ENCODE measurements at regions not wholly inside any gene's neighbourhood (a gene's known extent, or its start where the extent isn't known, plus 50 kb on each side); places are given as distances from the start of the nearest gene placed in this dataset.

DNA sequence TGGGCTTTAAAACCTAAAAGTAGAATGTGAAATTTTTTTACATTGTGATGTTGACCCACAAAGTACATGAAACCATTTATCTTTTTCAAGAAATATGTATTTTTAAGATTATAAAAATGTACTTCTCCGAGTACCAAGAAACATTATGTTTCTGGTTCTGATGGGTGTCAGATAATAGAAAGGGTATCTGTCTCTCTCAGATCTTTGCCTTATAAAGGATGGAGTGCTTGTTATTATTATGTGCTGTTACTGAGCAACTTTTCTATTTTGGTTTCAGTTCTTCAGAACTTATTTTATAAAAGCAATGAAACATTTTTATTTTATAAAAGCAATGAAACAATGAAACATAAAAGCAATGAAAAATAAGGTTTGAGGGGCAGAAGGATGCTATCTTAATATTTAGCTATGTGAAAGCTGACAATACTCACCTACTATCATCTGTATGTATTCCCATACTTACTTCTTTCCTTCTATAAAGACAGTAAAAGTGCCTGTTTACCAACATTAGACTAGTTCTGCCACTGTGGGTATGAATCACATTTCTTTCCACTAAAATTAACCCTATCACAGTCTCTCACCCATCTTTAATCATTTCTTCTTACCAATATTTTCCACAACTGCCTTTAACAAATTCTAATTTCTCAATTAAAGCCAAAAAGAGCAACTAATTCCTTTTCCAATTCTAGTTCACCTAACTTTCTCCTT, 540.7 kb upstream of the KCNMB2 start:
- Histone ChIP-seq H3K9ac (ENCODE audit: low read length) (no peak overlapping the region), H3K9me2 (replicated peaks; ENCODE audit: insufficient read depth, low read length) (no peaks in the 10 kb centered on the region), H3K4me3 (ENCODE audit: low read length) (no peak overlapping the region), H3K79me2 (ENCODE audit: low read length) (no peaks in the 10 kb centered on the region), H3K27me3 (replicated peaks; ENCODE audit: insufficient read depth, low read length) (no peaks in the 10 kb centered on the region), H3F3A (ENCODE audit: insufficient read depth, low read length) (no peaks in the 10 kb centered on the region), H2AFZ (ENCODE audit: low read length) (no peak overlapping the region), H3K4me2 (ENCODE audit: low read depth, low read length) (no peak overlapping the region), H3K4me1 (ENCODE audit: low read length) (no peaks in the 10 kb centered on the region), H3K27ac (ENCODE audit: low read length) (no peak overlapping the region), H3K36me3 (replicated peaks; ENCODE audit: insufficient read depth, low read length) (no peaks in the 10 kb centered on the region), H3K9me3 (replicated peaks; ENCODE audit: insufficient read depth, low read length) (no peaks in the 10 kb centered on the region), H4K20me1 (ENCODE audit: insufficient read depth, low read length) (no peaks in the 10 kb centered on the region)
- no peak for DNase-seq
- TF ChIP-seq, protein P1, sequence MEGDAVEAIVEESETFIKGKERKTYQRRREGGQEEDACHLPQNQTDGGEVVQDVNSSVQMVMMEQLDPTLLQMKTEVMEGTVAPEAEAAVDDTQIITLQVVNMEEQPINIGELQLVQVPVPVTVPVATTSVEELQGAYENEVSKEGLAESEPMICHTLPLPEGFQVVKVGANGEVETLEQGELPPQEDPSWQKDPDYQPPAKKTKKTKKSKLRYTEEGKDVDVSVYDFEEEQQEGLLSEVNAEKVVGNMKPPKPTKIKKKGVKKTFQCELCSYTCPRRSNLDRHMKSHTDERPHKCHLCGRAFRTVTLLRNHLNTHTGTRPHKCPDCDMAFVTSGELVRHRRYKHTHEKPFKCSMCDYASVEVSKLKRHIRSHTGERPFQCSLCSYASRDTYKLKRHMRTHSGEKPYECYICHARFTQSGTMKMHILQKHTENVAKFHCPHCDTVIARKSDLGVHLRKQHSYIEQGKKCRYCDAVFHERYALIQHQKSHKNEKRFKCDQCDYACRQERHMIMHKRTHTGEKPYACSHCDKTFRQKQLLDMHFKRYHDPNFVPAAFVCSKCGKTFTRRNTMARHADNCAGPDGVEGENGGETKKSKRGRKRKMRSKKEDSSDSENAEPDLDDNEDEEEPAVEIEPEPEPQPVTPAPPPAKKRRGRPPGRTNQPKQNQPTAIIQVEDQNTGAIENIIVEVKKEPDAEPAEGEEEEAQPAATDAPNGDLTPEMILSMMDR (IDR thresholded peaks at IDR 0.05; ENCODE audit: low read length) = no peak
- TF ChIP-seq EZH2 (optimal IDR thresholded peaks at IDR 0.05; ENCODE audit: low read depth, low read length) = no peak
- TF ChIP-seq EZH2phosphoT487 (IDR thresholded peaks at IDR 0.05; ENCODE audit: low read length) = no peak

DNA sequence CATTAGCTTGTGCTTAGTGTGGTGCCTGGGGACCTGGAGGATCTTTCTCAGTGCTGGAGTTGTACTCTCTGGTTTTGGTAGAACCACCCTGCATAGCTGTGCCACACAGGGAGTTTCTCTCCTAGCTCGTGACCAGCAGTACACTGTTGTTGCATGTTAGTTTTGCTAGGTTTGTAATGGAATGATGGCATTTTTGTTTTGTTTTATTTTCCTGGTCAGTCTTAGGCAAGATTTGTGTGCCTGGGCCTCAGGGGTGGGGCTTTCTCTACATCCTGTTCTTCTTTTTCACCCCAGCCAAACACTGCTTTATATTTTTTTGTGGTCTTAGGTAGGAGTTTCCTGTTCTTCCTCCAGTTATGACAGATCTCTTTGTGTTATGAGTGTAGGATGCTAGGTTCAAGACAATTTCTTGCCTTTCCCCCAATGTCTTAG, 534.5 kb upstream of the KCNMB2 start:
- no peak overlapping the region for H3K9ac ChIP-seq (ENCODE audit: low read length)
- 0 out of 2 replicates have a peak, but pooled peaks cover 3% of the 10 kb centered on the region for H3K4me1 ChIP-seq (ENCODE audit: low read length)
- H3K27me3 ChIP-seq (replicated peaks; ENCODE audit: insufficient read depth, low read length) = no peaks in the 10 kb centered on the region
- H3K36me3 ChIP-seq (replicated peaks; ENCODE audit: insufficient read depth, low read length) = no peaks in the 10 kb centered on the region
- H3K4me2 ChIP-seq (ENCODE audit: low read depth, low read length) = no peak overlapping the region
- DNase-seq = peak; percentile 15
- no peak overlapping the region for H3K4me3 ChIP-seq (ENCODE audit: low read length)
- no peak overlapping the region for H3K27ac ChIP-seq (ENCODE audit: low read length)
- TF ChIP-seq, protein P1 (IDR thresholded peaks at IDR 0.05; ENCODE audit: low read length) = no peak
- TF ChIP-seq EZH2phosphoT487 (IDR thresholded peaks at IDR 0.05; ENCODE audit: low read length) (no peak), EZH2 (optimal IDR thresholded peaks at IDR 0.05; ENCODE audit: low read depth, low read length) (no peak)
- peak overlapping the region; percentile 11; the same call in 1 of the 2 replicates for H2AFZ ChIP-seq (ENCODE audit: low read length)
- no peaks in the 10 kb centered on the region for H3K9me3 ChIP-seq (replicated peaks; ENCODE audit: insufficient read depth, low read length)
- no peaks in the 10 kb centered on the region for H3K79me2 ChIP-seq (ENCODE audit: low read length)
- no peaks in the 10 kb centered on the region for H3F3A ChIP-seq (ENCODE audit: insufficient read depth, low read length)
- no peaks in the 10 kb centered on the region for H4K20me1 ChIP-seq (ENCODE audit: insufficient read depth, low read length)
- H3K9me2 ChIP-seq (replicated peaks; ENCODE audit: insufficient read depth, low read length) = no peaks in the 10 kb centered on the region

DNA sequence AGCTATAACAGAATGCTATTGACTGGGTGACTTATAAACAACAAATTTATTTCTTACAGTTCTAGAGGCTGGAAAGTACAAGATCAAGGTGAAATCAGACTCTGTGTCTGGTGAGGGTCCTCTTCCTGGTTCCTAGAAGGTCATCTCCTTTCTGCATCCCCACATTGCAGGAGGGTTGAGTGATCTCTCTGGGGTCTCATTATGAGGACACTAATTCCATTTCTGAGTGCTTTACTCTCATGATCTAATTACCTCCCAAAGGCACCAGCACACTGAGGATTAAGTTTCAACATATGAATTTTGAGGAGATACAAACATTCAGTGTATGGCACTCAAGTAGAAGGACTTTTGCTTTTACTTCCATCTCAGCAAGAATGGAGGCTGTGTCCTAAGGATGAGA, 534.1 kb upstream of the KCNMB2 start:
- H3K4me3 ChIP-seq (ENCODE audit: low read length) = no peak overlapping the region
- H3K9me2 ChIP-seq (replicated peaks; ENCODE audit: insufficient read depth, low read length) = no peaks in the 10 kb centered on the region
- no peak overlapping the region for H3K27ac ChIP-seq (ENCODE audit: low read length)
- no peak overlapping the region for H3K4me2 ChIP-seq (ENCODE audit: low read depth, low read length)
- H3K27me3 ChIP-seq (replicated peaks; ENCODE audit: insufficient read depth, low read length) = no peaks in the 10 kb centered on the region
- DNase-seq = no peak
- 0 out of 2 replicates have a peak, but pooled peaks cover 3% of the 10 kb centered on the region for H3K4me1 ChIP-seq (ENCODE audit: low read length)
- H3K79me2 ChIP-seq (ENCODE audit: low read length) = no peaks in the 10 kb centered on the region
- H4K20me1 ChIP-seq (ENCODE audit: insufficient read depth, low read length) = no peaks in the 10 kb centered on the region
- no peaks in the 10 kb centered on the region for H3K36me3 ChIP-seq (replicated peaks; ENCODE audit: insufficient read depth, low read length)
- TF ChIP-seq, protein P1 (IDR thresholded peaks at IDR 0.05; ENCODE audit: low read length) = no peak
- TF ChIP-seq EZH2 (optimal IDR thresholded peaks at IDR 0.05; ENCODE audit: low read depth, low read length) (no peak), EZH2phosphoT487 (IDR thresholded peaks at IDR 0.05; ENCODE audit: low read length) (no peak)
- no peak overlapping the region for H3K9ac ChIP-seq (ENCODE audit: low read length)
- peak overlapping the region; percentile 11; the same call in 1 of the 2 replicates for H2AFZ ChIP-seq (ENCODE audit: low read length)
- H3F3A ChIP-seq (ENCODE audit: insufficient read depth, low read length) = no peaks in the 10 kb centered on the region
- no peaks in the 10 kb centered on the region for H3K9me3 ChIP-seq (replicated peaks; ENCODE audit: insufficient read depth, low read length)

Data from MM.1S (cell line).